CD14-positive monocyte (primary cell): ENCODE measurements at regions not wholly inside any gene's neighbourhood (a gene's known extent, or its start where the extent isn't known, plus 50 kb on each side); places are given as distances from the start of the nearest gene placed in this dataset.

ENCODE experiments used
- DNase-seq, 3 donors: peaks; one replicate each; pipeline ENCODE4 v3.0.0-alpha.2; 2011 to 2022
- H2AFZ ChIP-seq: 2 replicates; pipeline ENCODE4 v1.6.0; 2012; ENCODE audit warnings: mild to moderate bottlenecking, low read depth, low read length, inconsistent platforms; ENCODE audit not compliant: insufficient read depth, poor library complexity, severe bottlenecking
- H3K27ac ChIP-seq, 2 donors: 1 replicate in 1 of 2; 2 replicates in 1 of 2; pipeline ENCODE4 v1.5.1; 2012 to 2013; ENCODE audit warnings: low read length in 2 of 2, control low read depth in 1 of 2, inconsistent platforms in 1 of 2, low read depth in 1 of 2, mild to moderate bottlenecking in 1 of 2
- H3K27me3 ChIP-seq, 2 donors: one replicate each; pipeline versions ENCODE4 v1.6.0 to v1.6.1; 2011 to 2013; ENCODE audit warnings: low read length in 2 of 2; ENCODE audit not compliant: control insufficient read depth in 2 of 2, insufficient read depth in 2 of 2
- H3K36me3 ChIP-seq, 2 donors: replicated peaks in 1 of 2; 1 replicate in 1 of 2; 2 replicates in 1 of 2; pipeline versions ENCODE4 v1.5.1 to v1.6.1; 2012 to 2013; ENCODE audit warnings: low read length in 2 of 2, control low read depth in 1 of 2, inconsistent platforms in 1 of 2, mild to moderate bottlenecking in 1 of 2; ENCODE audit not compliant: insufficient read depth in 2 of 2, control insufficient read depth in 1 of 2
- H3K4me1 ChIP-seq, 2 donors: 1 replicate in 1 of 2; 2 replicates in 1 of 2; pipeline versions ENCODE4 v1.5.1 to v1.6.1; 2012 to 2013; ENCODE audit warnings: low read length in 2 of 2, control low read depth in 1 of 2, inconsistent platforms in 1 of 2, mild to moderate bottlenecking in 1 of 2, moderate library complexity in 1 of 2; ENCODE audit not compliant: insufficient read depth in 2 of 2, control insufficient read depth in 1 of 2
- H3K4me2 ChIP-seq: replicated peaks from 2 replicates; pipeline ENCODE3; 2012; ENCODE audit warnings: low read length, moderate library complexity, mild to moderate bottlenecking; ENCODE audit not compliant: poor library complexity, severe bottlenecking; ENCODE audit errors: extremely low read depth
- H3K4me3 ChIP-seq, 3 experiments: fragments of 200-600 bp in 1 of 3; sonication (generic) in 1 of 3; replicated peaks in 1 of 3; 1 replicate in 2 of 3; 2 replicates in 1 of 3; pipeline ENCODE4 v1.5.1; 2011 to 2013; ENCODE audit warnings: low read length in 3 of 3, mild to moderate bottlenecking in 3 of 3, control low read depth in 2 of 3, low read depth in 2 of 3, inconsistent platforms in 1 of 3, moderate library complexity in 1 of 3
- H3K79me2 ChIP-seq: 2 replicates; pipeline ENCODE4 v1.6.0; 2012; ENCODE audit warnings: mild to moderate bottlenecking, control low read depth, inconsistent platforms, low read length, moderate library complexity; ENCODE audit not compliant: insufficient read depth
- H3K9ac ChIP-seq: 2 replicates; pipeline ENCODE4 v1.6.0; 2017; ENCODE audit warnings: low read length, mild to moderate bottlenecking; ENCODE audit not compliant: insufficient read depth, poor library complexity, severe bottlenecking
- H3K9me3 ChIP-seq, 2 donors: replicated peaks in 1 of 2; 1 replicate in 1 of 2; 2 replicates in 1 of 2; pipeline versions ENCODE4 v1.5.1 to v1.6.1; 2012 to 2013; ENCODE audit warnings: low read length in 2 of 2, control low read depth in 1 of 2; ENCODE audit not compliant: control insufficient read depth in 1 of 2, insufficient read depth in 1 of 2
- H4K20me1 ChIP-seq: 2 replicates; pipeline ENCODE4 v1.6.0; 2012; ENCODE audit warnings: mild to moderate bottlenecking, low read length, control low read depth, moderate library complexity; ENCODE audit not compliant: insufficient read depth
- H3K27ac Mint-ChIP-seq, 7 donors: one replicate each; pipeline ENCODE4 v1.8.0; 2020; ENCODE audit warnings: mild to moderate bottlenecking in 7 of 7, mixed read lengths in 7 of 7, moderate library complexity in 6 of 7, inconsistent platforms in 2 of 7
- H3K27me3 Mint-ChIP-seq, 3 donors: one replicate each; pipeline ENCODE4 v1.8.0; 2021 to 2022; ENCODE audit warnings: low read depth in 3 of 3, mild to moderate bottlenecking in 3 of 3, mixed read lengths in 3 of 3, moderate library complexity in 3 of 3, inconsistent platforms in 1 of 3
- H3K36me3 Mint-ChIP-seq, 2 donors: one replicate each; pipeline ENCODE4 v1.8.0; 2020; ENCODE audit warnings: mixed read lengths in 2 of 2, inconsistent platforms in 1 of 2, mild to moderate bottlenecking in 1 of 2
- H3K4me1 Mint-ChIP-seq: one replicate; pipeline ENCODE4 v1.8.0; 2020; ENCODE audit warnings: mild to moderate bottlenecking, mixed read lengths
- H3K4me3 Mint-ChIP-seq, 2 donors: one replicate each; pipeline ENCODE4 v1.8.0; 2020; ENCODE audit warnings: mild to moderate bottlenecking in 2 of 2, mixed read lengths in 2 of 2, moderate library complexity in 1 of 2
- H3K9me3 Mint-ChIP-seq, 7 donors: one replicate each; pipeline ENCODE4 v1.8.0; 2020 to 2022; ENCODE audit warnings: mixed read lengths in 7 of 7, mild to moderate bottlenecking in 6 of 7, moderate library complexity in 6 of 7, inconsistent platforms in 2 of 7
- CTCF ChIP-seq: fragments of 200-600 bp; IDR thresholded peaks from one replicate; pipeline ENCODE4 v1.8.0; 2022; ENCODE audit warnings: antibody characterized with exemption, mild to moderate bottlenecking
- WGBS: methylation state at CpG from one replicate; pipeline ENCODE4 v1.1.5; 2013; ENCODE audit warnings: missing lambda C conversion rate; ENCODE audit not compliant: insufficient coverage; 5-methylcytosine and 5-hydroxymethylcytosine counted together
- intact Hi-C, 2 donors: fragments of 100-400 bp; cut with micrococcal nuclease; formaldehyde crosslinking; loops; one replicate each; pipeline versions ENCODE4 v1.15.0 to v1.15.1; 2023

GRCh38 chr10:10788761-10789160, 228.9 kb upstream of the CELF2 start:
- H3K4me1 Mint-ChIP-seq, result peaks cover 46% of the 10 kb centered on the region
- WGBS, result no CpG with 5 or more reads among the region's 4 CpGs
- intact Hi-C loops, result no loop called here
- H3K9me3 Mint-ChIP-seq, result peaks cover 0 to 9% (median 3%) of the 10 kb centered on the region in 7 donors
- Histone ChIP-seq H3K36me3 (no peaks in the 10 kb centered on the region), H3K4me2 (peak overlapping the region; percentile 66), H3K4me3 (peak overlapping the region in 2 of 3 experiments; percentile 12 to 50), H3K9me3 (peaks cover 0 to 5% of the 10 kb centered on the region in 2 donors), H3K27ac (no peak overlapping the region), H3K9ac (peak overlapping the region; percentile 9), H4K20me1 (no peaks in the 10 kb centered on the region), H2AFZ (peak overlapping the region; percentile 55), H3K79me2 (no peaks in the 10 kb centered on the region), H3K27me3 (no peaks in the 10 kb centered on the region), H3K4me1 (peaks cover 41 to 44% of the 10 kb centered on the region in 2 donors)
- no peak for DNase-seq
- TF ChIP-seq CTCF, result no peak
- peaks cover 0 to 4% (median 0%) of the 10 kb centered on the region in 3 donors for H3K27me3 Mint-ChIP-seq
- H3K4me3 Mint-ChIP-seq, result peak overlapping the region; percentile 55 to 88
- peak overlapping the region; percentile 45 to 84 (median 74) for H3K27ac Mint-ChIP-seq
- peaks cover 0 to 1% of the 10 kb centered on the region in 2 donors for H3K36me3 Mint-ChIP-seq

GRCh38 chr10:10791869-10792268, 225.8 kb upstream of the CELF2 start:
- Histone ChIP-seq H3K9ac (no peak overlapping the region), H3K4me1 (peaks cover 20 to 24% of the 10 kb centered on the region in 2 donors), H3K27ac (no peak overlapping the region), H2AFZ (no peak overlapping the region), H3K4me2 (no peak overlapping the region), H3K79me2 (no peaks in the 10 kb centered on the region), H3K36me3 (no peaks in the 10 kb centered on the region), H3K9me3 (no peaks in the 10 kb centered on the region), H4K20me1 (no peaks in the 10 kb centered on the region), H3K27me3 (peaks cover 0 to 4% of the 10 kb centered on the region in 2 donors), H3K4me3 (no peak overlapping the region)
- Mint-ChIP-seq H3K27ac (no peak overlapping the region), H3K4me1 (peaks cover 32% of the 10 kb centered on the region), H3K9me3 (peaks cover 0 to 2% (median 0%) of the 10 kb centered on the region in 7 donors), H3K27me3 (peaks cover 3 to 9% (median 6%) of the 10 kb centered on the region in 3 donors), H3K36me3 (no peaks in the 10 kb centered on the region), H3K4me3 (no peak overlapping the region)
- TF ChIP-seq CTCF, result no peak
- intact Hi-C loops, result no loop called here
- WGBS, result no CpG with 5 or more reads among the region's 3 CpGs
- DNase-seq, result no peak
